ENCODE measurements at regions not wholly inside any gene's neighbourhood (a gene's known extent, or its start where the extent isn't known, plus 50 kb on each side); places are given as distances from the start of the nearest gene placed in this dataset.

DNA sequence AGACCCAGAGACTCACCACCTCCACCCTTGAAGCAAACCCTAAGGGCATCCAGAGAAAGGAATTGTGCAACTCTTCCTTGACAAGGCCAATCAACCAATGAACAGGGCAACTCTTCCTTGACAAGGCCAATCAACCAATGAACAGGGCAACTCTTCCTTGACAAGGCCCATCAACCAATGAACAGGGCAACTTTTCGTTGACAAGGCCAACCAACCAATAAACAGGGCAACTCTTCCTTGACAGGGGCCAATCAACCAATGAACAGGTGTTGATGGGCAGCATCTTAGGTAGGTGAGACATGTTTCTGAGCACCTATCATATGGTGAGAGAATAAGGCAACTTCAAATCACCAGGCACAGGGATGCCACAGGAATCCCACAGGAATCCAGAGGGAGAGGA lies 181.5 kb upstream of the RNF32 start:
- TF ChIP-seq TCF7L2 (IDR thresholded peaks at IDR 0.05; ENCODE audit: low read depth, low read length) (no peak), POLR2AphosphoS5 (IDR thresholded peaks at IDR 0.05; ENCODE audit: low read depth, low read length) (no peak)
- TF ChIP-seq, protein P1, sequence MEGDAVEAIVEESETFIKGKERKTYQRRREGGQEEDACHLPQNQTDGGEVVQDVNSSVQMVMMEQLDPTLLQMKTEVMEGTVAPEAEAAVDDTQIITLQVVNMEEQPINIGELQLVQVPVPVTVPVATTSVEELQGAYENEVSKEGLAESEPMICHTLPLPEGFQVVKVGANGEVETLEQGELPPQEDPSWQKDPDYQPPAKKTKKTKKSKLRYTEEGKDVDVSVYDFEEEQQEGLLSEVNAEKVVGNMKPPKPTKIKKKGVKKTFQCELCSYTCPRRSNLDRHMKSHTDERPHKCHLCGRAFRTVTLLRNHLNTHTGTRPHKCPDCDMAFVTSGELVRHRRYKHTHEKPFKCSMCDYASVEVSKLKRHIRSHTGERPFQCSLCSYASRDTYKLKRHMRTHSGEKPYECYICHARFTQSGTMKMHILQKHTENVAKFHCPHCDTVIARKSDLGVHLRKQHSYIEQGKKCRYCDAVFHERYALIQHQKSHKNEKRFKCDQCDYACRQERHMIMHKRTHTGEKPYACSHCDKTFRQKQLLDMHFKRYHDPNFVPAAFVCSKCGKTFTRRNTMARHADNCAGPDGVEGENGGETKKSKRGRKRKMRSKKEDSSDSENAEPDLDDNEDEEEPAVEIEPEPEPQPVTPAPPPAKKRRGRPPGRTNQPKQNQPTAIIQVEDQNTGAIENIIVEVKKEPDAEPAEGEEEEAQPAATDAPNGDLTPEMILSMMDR (IDR thresholded peaks at IDR 0.05), result no peak
- TF ChIP-seq, protein P2, sequence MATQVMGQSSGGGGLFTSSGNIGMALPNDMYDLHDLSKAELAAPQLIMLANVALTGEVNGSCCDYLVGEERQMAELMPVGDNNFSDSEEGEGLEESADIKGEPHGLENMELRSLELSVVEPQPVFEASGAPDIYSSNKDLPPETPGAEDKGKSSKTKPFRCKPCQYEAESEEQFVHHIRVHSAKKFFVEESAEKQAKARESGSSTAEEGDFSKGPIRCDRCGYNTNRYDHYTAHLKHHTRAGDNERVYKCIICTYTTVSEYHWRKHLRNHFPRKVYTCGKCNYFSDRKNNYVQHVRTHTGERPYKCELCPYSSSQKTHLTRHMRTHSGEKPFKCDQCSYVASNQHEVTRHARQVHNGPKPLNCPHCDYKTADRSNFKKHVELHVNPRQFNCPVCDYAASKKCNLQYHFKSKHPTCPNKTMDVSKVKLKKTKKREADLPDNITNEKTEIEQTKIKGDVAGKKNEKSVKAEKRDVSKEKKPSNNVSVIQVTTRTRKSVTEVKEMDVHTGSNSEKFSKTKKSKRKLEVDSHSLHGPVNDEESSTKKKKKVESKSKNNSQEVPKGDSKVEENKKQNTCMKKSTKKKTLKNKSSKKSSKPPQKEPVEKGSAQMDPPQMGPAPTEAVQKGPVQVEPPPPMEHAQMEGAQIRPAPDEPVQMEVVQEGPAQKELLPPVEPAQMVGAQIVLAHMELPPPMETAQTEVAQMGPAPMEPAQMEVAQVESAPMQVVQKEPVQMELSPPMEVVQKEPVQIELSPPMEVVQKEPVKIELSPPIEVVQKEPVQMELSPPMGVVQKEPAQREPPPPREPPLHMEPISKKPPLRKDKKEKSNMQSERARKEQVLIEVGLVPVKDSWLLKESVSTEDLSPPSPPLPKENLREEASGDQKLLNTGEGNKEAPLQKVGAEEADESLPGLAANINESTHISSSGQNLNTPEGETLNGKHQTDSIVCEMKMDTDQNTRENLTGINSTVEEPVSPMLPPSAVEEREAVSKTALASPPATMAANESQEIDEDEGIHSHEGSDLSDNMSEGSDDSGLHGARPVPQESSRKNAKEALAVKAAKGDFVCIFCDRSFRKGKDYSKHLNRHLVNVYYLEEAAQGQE (IDR thresholded peaks at IDR 0.05; ENCODE audit: insufficient read depth in 1 of 2, low read depth in 2 of 2, low read length in 1 of 2), result no peak

Measured in Panc1 (cell line).